Coronary artery (tissue), 2 donors: ENCODE measurements at regions not wholly inside any gene's neighbourhood (a gene's known extent, or its start where the extent isn't known, plus 50 kb on each side); places are given as distances from the start of the nearest gene placed in this dataset.
"Not testable (repeated sequence)": the region's sequence is repeated elsewhere in the genome, so short reads cannot be mapped to it uniquely, and the experiment has no call there.

ENCODE experiments used
- DNase-seq: peaks from one replicate; pipeline ENCODE4 v3.0.0-alpha.2; 2017; ENCODE audit warnings: low spot score
- H3K27ac ChIP-seq, 2 donors: fragments of 200-600 bp; sonication (generic); one replicate each; pipeline ENCODE4 v1.5.1; 2016 to 2019
- H3K4me3 ChIP-seq: fragments of 200-600 bp; sonication (generic); 2 replicates; pipeline ENCODE4 v1.5.1; 2016; ENCODE audit warnings: mild to moderate bottlenecking, moderate library complexity
- TF ChIP-seq, protein P1 (sequence below): fragments of 200-600 bp; sonication (generic); IDR thresholded peaks from one replicate; pipeline ENCODE4 v1.5.1; 2019; ENCODE audit warnings: antibody characterized with exemption

DNA sequence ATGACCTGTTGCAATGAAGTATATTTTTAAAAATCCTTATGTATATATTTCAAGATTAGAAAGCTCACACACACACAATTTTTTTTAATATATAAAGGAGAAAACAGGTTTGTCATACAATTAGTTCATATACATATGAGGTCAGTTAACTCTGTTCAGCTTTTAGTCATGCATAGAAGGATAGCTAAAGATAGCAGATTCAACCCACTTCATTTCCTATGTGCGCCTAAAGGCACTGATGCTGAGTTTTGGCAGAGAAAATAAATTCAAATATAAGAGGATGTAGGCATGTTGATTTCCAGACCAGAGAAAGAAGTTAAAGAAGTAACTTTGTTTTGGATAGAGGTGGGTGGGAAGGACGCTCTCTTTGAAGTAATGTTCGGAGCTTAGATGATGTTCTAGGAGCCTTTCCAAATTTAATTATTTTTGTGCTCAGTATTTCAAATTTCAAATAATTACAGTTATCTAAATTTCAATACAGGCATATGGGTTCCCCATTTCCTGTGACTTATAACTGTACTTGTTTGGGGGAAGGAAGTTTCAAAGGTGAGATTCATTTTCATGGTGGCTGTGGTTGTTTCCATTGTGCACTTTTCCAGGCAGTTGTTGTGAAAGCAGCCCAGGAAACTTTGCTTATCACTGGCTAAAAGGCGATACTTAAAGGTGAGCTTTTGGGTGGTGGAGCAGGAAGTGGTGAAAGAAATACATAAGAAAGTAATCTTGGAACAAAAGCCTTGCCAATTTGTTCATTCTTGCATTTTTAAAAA, 523.4 kb upstream of the FANCL start:
- Histone ChIP-seq H3K27ac (no peak overlapping the region), H3K4me3 (no peak overlapping the region)
- TF ChIP-seq, protein P1, sequence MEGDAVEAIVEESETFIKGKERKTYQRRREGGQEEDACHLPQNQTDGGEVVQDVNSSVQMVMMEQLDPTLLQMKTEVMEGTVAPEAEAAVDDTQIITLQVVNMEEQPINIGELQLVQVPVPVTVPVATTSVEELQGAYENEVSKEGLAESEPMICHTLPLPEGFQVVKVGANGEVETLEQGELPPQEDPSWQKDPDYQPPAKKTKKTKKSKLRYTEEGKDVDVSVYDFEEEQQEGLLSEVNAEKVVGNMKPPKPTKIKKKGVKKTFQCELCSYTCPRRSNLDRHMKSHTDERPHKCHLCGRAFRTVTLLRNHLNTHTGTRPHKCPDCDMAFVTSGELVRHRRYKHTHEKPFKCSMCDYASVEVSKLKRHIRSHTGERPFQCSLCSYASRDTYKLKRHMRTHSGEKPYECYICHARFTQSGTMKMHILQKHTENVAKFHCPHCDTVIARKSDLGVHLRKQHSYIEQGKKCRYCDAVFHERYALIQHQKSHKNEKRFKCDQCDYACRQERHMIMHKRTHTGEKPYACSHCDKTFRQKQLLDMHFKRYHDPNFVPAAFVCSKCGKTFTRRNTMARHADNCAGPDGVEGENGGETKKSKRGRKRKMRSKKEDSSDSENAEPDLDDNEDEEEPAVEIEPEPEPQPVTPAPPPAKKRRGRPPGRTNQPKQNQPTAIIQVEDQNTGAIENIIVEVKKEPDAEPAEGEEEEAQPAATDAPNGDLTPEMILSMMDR, result no peak
- no peak for DNase-seq

DNA sequence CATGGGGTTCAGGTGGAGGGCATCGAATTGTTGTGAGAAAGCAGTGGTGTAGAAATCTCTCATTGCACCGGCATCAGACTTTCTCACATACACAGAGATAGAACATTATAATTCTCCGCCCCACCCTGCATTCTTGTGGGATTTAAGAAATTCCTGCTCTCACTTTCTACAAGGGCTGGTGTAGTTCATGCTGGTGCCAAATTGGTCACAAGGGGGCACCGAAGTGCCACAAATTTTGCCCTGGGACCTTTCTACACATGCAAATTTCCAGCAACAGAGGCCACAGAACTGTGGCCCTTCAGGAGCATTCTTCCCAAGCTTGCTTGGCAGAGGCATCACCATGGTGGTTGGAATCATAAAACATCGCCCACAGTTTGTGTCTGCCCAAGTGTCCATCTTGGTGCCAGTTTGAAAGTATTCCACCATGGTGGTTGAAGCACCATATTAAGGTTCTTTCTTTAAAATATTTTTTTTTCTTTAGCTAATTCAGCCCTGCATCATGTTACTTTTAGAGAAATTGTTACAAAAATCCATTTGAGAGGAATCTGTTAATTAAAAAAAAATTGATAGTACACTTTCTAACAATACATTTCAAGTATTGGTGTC, 521.2 kb upstream of the FANCL start:
- Histone ChIP-seq H3K27ac (no peak overlapping the region), H3K4me3 (no peak overlapping the region)
- DNase-seq, result no peak
- TF ChIP-seq, protein P1, result no peak

DNA sequence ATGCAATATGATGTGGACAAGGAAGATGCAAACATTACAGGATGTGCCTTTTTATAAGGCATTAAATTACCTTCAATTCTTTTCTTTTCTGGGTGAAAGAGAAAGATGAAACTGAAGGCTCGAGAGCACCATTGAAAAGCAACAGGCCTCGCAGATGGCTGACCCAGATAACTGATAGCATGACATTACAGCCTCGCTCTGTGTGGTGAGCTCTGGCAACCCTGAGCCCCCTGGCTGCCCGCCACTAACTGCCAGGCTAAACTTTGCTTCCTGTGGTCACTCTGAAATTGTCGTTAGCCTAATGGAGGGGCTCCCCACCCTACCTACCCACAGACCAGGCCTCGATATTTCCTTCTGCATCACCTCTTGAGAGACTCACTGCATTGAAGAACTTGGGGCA, 516.8 kb upstream of the FANCL start:
- TF ChIP-seq, protein P1, result no peak
- no peak for DNase-seq
- Histone ChIP-seq H3K4me3 (no peak overlapping the region), H3K27ac (no peak overlapping the region)

- H3K27ac ChIP-seq, result no peak overlapping the region
- TF ChIP-seq, protein P1, result no peak
- no peak for DNase-seq
- no peak overlapping the region for H3K4me3 ChIP-seq
Measured at GRCh38 chr2:58756336-58756735, 515.2 kb upstream of the FANCL start.

- not testable (repeated sequence) for DNase-seq, H3K27ac ChIP-seq, H3K4me3 ChIP-seq
Measured at GRCh38 chr2:58752507-58752906, 511.4 kb upstream of the FANCL start.

DNA sequence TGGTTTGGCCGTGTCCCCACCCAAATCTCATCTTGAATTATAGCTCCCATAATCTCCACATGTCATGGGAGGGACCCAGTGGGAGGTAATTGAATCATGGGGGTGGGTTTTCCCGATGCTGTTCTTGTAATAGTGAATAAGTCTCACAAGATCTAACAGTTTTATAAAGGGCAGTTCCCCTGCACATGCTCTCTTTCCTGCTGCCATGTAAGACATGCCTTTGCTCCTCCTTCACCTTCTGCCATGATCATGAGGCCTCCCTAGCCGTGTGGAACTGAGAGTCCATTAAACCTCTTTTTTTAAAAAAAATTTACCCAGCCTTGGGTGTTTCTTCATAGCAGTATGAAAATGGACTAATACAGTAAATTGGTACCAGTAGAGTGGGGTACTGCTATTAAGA, 510.6 kb upstream of the FANCL start:
- H3K27ac ChIP-seq, H3K4me3 ChIP-seq, DNase-seq: not testable (repeated sequence)

DNA sequence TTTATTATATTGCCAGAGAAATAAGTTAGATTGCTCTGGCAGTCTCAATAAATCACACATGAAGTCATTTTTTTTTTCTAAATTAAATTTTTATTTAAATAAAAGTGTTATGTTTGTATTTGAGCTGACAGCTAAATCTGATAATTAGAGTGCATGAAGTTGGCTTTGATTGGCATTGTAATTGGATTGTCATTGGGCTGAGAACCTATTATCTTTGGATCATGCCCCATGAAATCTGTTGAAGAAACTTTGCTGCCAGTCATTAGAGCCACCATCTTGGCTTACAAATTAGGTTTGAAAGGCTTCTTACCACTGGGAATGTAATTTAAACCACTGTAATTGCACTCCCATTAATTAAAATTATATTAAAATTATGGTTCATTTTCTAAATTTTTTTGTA, 507.9 kb upstream of the FANCL start:
- TF ChIP-seq, protein P1, result no peak
- no peak for DNase-seq
- Histone ChIP-seq H3K4me3 (no peak overlapping the region), H3K27ac (no peak overlapping the region)

- not testable (repeated sequence) for H3K27ac ChIP-seq, H3K4me3 ChIP-seq, DNase-seq
Measured at GRCh38 chr2:58745334-58745733, 504.2 kb upstream of the FANCL start.
